Liver (tissue), 3 donors: ENCODE measurements at regions not wholly inside any gene's neighbourhood (a gene's known extent, or its start where the extent isn't known, plus 50 kb on each side); places are given as distances from the start of the nearest gene placed in this dataset.

Experiments
- CTCF ChIP-seq: fragments of 150-350 bp; IDR thresholded peaks from 2 replicates; pipeline ENCODE4 v1.5.1; 2017; ENCODE audit warnings: improper control_type of control experiment, low read depth, low read length; ENCODE audit not compliant: missing input control
- EGR1 ChIP-seq, 2 donors: IDR thresholded peaks; 2 replicates each; pipeline ENCODE4 v1.6.1; 2016 to 2018; ENCODE audit warnings: antibody characterized with exemption in 2 of 2, low read depth in 2 of 2
- GABPA ChIP-seq, 2 donors: IDR thresholded peaks in 1 of 2; conservative IDR thresholded peaks in 1 of 2; 2 replicates each; pipeline ENCODE4 v1.6.1; 2016; ENCODE audit warnings: antibody characterized with exemption in 2 of 2, mild to moderate bottlenecking in 1 of 2, moderate library complexity in 1 of 2
- JUND ChIP-seq, 2 donors: IDR thresholded peaks; 2 replicates each; pipeline ENCODE4 v1.6.1; 2016; ENCODE audit warnings: antibody characterized with exemption in 2 of 2
- MAX ChIP-seq: IDR thresholded peaks from 2 replicates; pipeline ENCODE4 v1.6.1; 2016; ENCODE audit warnings: antibody characterized with exemption
- RAD21 ChIP-seq, 2 donors: IDR thresholded peaks; 2 replicates each; pipeline ENCODE4 v1.6.1; 2016; ENCODE audit warnings: antibody characterized with exemption in 2 of 2, mild to moderate bottlenecking in 2 of 2
- SP1 ChIP-seq: IDR thresholded peaks from 2 replicates; pipeline ENCODE4 v1.6.1; 2018; ENCODE audit warnings: antibody characterized with exemption, mild to moderate bottlenecking
- TAF1 ChIP-seq: conservative IDR thresholded peaks from 2 replicates; pipeline ENCODE4 v1.6.1; 2016; ENCODE audit warnings: antibody characterized with exemption, mild to moderate bottlenecking
- ZBTB33 ChIP-seq: IDR thresholded peaks from 2 replicates; pipeline ENCODE4 v1.6.1; 2016; ENCODE audit warnings: antibody characterized with exemption
- TF ChIP-seq, protein P1 (sequence below): IDR thresholded peaks from 2 replicates; pipeline ENCODE4 v1.6.1; 2016; ENCODE audit warnings: antibody characterized with exemption
- donor health status: healthy.
- donor health status: healthy.

DNA sequence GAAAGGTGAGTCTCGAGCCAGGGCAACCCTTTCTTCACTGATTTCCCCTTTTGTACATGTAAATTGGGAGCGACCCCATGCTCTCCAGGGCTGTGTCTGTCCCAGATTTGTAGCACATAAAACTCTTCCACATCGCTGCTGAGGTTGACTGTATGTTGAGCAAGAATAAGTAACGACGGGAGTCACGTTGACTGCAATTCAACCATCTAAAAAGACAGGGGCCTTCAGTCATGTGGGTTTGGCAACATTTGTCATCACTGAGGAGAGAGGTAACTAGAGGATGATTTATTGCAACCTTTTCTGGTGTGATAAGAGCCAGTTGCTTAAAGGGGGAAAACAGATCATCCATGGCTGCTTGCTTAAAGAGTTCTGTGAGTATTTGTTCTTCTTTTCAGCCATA, 159.4 kb upstream of the SULF2 start:
- TF ChIP-seq MAX (no peak), CTCF (no peak), SP1 (no peak), RAD21 (IDR thresholded peaks at IDR 0.05) (no peak), GABPA (IDR thresholded peaks at IDR 0.05 in 1 of 2, conservative IDR thresholded peaks at IDR 0.05 in 1 of 2) (no peak), JUND (IDR thresholded peaks at IDR 0.05) (no peak), TAF1 (no peak), ZBTB33 (no peak), EGR1 (IDR thresholded peaks at IDR 0.05; ENCODE audit: low read depth in 2 of 2) (no peak)
- TF ChIP-seq, protein P1, sequence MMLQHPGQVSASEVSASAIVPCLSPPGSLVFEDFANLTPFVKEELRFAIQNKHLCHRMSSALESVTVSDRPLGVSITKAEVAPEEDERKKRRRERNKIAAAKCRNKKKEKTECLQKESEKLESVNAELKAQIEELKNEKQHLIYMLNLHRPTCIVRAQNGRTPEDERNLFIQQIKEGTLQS: no peak
